ENCODE measurements at regions not wholly inside any gene's neighbourhood (a gene's known extent, or its start where the extent isn't known, plus 50 kb on each side); places are given as distances from the start of the nearest gene placed in this dataset.

DNA sequence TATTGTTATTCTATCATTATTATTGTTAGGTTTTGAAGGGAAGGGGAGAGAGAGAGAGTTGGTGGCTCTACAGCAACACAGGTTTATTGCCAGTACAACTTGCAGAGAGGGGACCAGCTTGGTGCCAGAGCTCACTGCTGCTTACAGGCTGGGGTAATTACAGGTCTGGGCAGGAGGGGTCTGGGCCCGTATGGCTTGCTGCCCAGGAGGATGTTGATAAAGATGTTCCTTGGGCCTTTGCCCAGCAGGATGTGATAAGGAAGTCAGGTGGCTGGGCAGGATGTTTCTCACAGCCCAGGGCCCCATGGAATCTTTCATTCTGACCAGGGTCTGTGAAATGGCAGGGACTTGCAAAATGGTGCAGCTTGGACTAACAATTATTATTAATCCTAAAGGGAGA, 64.2 kb upstream of the ZNF599 start:
- no peaks in the 10 kb centered on the region for H3K79me2 ChIP-seq (ENCODE audit: low read length)
- H3K4me3 ChIP-seq (ENCODE audit: low read length), result no peak overlapping the region
- no peaks in the 10 kb centered on the region for H3K4me1 ChIP-seq (ENCODE audit: low read length)
- H4K20me1 ChIP-seq (ENCODE audit: insufficient read depth, low read length), result no peaks in the 10 kb centered on the region
- no peak overlapping the region for H3K4me2 ChIP-seq (ENCODE audit: low read length)
- peaks cover 6% of the 10 kb centered on the region; the same call in 1 of the 2 replicates for H3K27me3 ChIP-seq (ENCODE audit: low read depth, low read length)
- H3K36me3 ChIP-seq (replicated peaks; ENCODE audit: low read depth, low read length), result no peaks in the 10 kb centered on the region
- H3K9me3 ChIP-seq (ENCODE audit: insufficient read depth, low read length), result no peaks in the 10 kb centered on the region
- H3K9ac ChIP-seq (ENCODE audit: low read length), result no peak overlapping the region
- no peak overlapping the region for H3K27ac ChIP-seq (ENCODE audit: low read length)
- H2AFZ ChIP-seq (ENCODE audit: low read depth, low read length), result no peak overlapping the region
- TF ChIP-seq, protein P1, sequence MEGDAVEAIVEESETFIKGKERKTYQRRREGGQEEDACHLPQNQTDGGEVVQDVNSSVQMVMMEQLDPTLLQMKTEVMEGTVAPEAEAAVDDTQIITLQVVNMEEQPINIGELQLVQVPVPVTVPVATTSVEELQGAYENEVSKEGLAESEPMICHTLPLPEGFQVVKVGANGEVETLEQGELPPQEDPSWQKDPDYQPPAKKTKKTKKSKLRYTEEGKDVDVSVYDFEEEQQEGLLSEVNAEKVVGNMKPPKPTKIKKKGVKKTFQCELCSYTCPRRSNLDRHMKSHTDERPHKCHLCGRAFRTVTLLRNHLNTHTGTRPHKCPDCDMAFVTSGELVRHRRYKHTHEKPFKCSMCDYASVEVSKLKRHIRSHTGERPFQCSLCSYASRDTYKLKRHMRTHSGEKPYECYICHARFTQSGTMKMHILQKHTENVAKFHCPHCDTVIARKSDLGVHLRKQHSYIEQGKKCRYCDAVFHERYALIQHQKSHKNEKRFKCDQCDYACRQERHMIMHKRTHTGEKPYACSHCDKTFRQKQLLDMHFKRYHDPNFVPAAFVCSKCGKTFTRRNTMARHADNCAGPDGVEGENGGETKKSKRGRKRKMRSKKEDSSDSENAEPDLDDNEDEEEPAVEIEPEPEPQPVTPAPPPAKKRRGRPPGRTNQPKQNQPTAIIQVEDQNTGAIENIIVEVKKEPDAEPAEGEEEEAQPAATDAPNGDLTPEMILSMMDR (IDR thresholded peaks at IDR 0.05; ENCODE audit: low read depth, low read length), result no peak
- no peak for TF ChIP-seq EZH2phosphoT487 (IDR thresholded peaks at IDR 0.05; ENCODE audit: low read depth)

DNA sequence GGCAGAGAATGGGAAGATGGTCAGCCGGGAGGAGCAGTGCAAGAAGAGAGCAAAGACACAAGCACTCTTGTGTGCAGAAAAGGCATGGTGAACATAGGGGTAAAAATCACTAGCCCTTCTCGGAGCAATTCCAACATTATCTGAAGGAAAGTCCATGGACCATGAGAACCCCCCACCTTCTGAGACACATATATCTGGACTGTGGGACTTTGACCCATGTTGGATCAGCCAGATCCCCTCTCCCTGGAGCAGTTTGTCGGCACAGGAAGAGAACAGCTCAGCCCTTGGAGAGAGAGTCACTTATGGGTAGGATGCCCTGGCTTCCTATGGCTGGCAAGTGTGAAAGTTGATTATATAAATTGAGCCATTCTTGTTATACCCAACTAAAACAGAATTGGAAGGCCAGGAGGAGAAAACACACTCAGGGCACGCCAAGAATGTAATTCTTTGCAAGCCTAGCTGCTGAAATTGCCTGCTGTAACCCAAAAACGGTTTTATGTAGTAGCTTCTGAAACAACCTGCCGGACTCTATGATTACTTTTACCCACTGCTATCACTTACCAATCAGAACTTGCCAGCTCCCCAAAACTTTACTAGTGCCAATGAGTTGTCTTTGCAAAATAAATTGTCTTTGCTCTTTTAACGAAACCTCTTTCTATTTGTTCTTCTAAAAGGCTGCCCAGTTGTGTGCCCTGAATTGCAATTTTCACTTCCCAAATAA, 62.8 kb upstream of the ZNF599 start:
- Histone ChIP-seq H3K4me1 (ENCODE audit: low read length) (no peaks in the 10 kb centered on the region), H2AFZ (ENCODE audit: low read depth, low read length) (no peak overlapping the region), H3K36me3 (replicated peaks; ENCODE audit: low read depth, low read length) (no peaks in the 10 kb centered on the region)

DNA sequence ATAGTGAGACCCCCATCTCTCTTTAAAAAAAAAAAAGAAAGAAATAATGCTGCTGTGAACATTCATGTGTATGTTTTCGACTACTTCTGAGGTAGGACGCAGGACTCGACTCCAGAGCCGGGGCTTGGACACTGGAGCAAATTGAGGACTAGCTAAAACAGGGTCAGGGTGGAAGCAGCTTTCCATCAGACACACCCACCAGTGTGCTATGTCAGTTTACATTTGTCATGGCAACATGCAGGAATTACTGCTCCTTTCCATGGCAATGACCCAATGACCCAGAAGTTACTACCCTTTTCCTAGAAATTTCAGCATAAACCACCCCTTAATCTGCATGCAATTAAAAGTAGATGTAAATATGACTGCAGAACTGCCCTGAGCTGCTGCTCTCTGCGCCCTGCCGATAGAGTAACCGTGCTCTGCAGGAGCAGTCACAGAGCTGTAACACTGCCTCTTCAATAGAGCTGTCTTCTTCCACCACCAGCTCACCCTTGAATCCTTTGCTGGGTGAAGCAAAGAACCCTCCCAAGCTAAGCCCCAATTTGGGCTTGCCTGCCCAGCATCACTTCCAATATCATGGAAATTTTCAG, 61.6 kb upstream of the ZNF599 start:
- Histone ChIP-seq H4K20me1 (ENCODE audit: insufficient read depth, low read length) (no peaks in the 10 kb centered on the region), H3K4me3 (ENCODE audit: low read length) (no peak overlapping the region), H3K79me2 (ENCODE audit: low read length) (no peaks in the 10 kb centered on the region), H3K9ac (ENCODE audit: low read length) (no peak overlapping the region), H3K36me3 (replicated peaks; ENCODE audit: low read depth, low read length) (no peaks in the 10 kb centered on the region), H3K9me3 (ENCODE audit: insufficient read depth, low read length) (no peaks in the 10 kb centered on the region), H3K4me2 (ENCODE audit: low read length) (no peak overlapping the region), H3K27ac (ENCODE audit: low read length) (no peak overlapping the region), H3K4me1 (ENCODE audit: low read length) (no peaks in the 10 kb centered on the region), H3K27me3 (ENCODE audit: low read depth, low read length) (peaks cover 6% of the 10 kb centered on the region; the same call in 1 of the 2 replicates), H2AFZ (ENCODE audit: low read depth, low read length) (no peak overlapping the region)
- TF ChIP-seq EZH2phosphoT487 (IDR thresholded peaks at IDR 0.05; ENCODE audit: low read depth), result no peak
- TF ChIP-seq, protein P1 (IDR thresholded peaks at IDR 0.05; ENCODE audit: low read depth, low read length), result no peak

More for the DNA sequence above, 62.8 kb upstream of the ZNF599 start:
- Histone ChIP-seq H3K79me2 (ENCODE audit: low read length) (no peaks in the 10 kb centered on the region), H3K9ac (ENCODE audit: low read length) (no peak overlapping the region), H3K27ac (ENCODE audit: low read length) (no peak overlapping the region), H4K20me1 (ENCODE audit: insufficient read depth, low read length) (no peaks in the 10 kb centered on the region), H3K9me3 (ENCODE audit: insufficient read depth, low read length) (no peaks in the 10 kb centered on the region), H3K4me3 (ENCODE audit: low read length) (no peak overlapping the region), H3K4me2 (ENCODE audit: low read length) (no peak overlapping the region), H3K27me3 (ENCODE audit: low read depth, low read length) (peaks cover 6% of the 10 kb centered on the region; the same call in 1 of the 2 replicates)
- TF ChIP-seq, protein P1 (IDR thresholded peaks at IDR 0.05; ENCODE audit: low read depth, low read length), result no peak
- TF ChIP-seq EZH2phosphoT487 (IDR thresholded peaks at IDR 0.05; ENCODE audit: low read depth), result no peak

DNA sequence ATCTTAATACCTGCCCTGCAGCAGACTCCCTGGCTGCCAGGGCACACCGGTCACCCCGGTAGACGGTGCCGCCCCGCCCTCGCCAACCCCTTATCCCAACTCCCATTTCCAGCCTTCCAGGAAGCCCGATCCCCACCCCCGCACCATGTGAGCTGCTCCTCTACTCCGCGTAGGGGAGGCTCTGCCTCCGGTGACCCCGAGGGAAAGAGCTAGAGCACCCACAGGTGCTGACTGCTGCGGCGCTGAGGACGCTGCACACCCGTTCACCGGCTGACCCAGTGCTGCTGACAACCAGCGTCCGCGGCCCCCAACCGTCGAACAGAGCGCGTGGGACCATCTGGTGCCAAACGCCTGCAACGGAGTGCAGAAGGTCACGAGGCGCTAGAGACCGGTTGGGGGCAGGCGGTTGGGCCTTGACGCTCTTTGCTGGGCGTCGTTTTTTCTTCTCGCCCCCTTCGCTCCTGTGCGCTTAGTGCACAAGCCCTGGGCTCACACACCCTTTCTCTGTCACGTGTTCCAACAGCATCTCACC, 59.6 kb upstream of the ZNF599 start:
- TF ChIP-seq, protein P1 (IDR thresholded peaks at IDR 0.05; ENCODE audit: low read depth, low read length), result no peak
- TF ChIP-seq EZH2phosphoT487 (IDR thresholded peaks at IDR 0.05; ENCODE audit: low read depth), result no peak
- H2AFZ ChIP-seq (ENCODE audit: low read depth, low read length), result no peak overlapping the region
- no peaks in the 10 kb centered on the region for H3K36me3 ChIP-seq (replicated peaks; ENCODE audit: low read depth, low read length)
- H3K4me1 ChIP-seq (ENCODE audit: low read length), result no peaks in the 10 kb centered on the region
- H4K20me1 ChIP-seq (ENCODE audit: insufficient read depth, low read length), result no peaks in the 10 kb centered on the region
- no peak overlapping the region for H3K4me2 ChIP-seq (ENCODE audit: low read length)
- no peak overlapping the region for H3K9ac ChIP-seq (ENCODE audit: low read length)
- no peak overlapping the region for H3K4me3 ChIP-seq (ENCODE audit: low read length)
- no peaks in the 10 kb centered on the region for H3K79me2 ChIP-seq (ENCODE audit: low read length)
- H3K9me3 ChIP-seq (ENCODE audit: insufficient read depth, low read length), result no peaks in the 10 kb centered on the region
- H3K27me3 ChIP-seq (ENCODE audit: low read depth, low read length), result peaks cover 6% of the 10 kb centered on the region; the same call in 1 of the 2 replicates
- no peak overlapping the region for H3K27ac ChIP-seq (ENCODE audit: low read length)
